H1 (cell line): ENCODE measurements at regions not wholly inside any gene's neighbourhood (a gene's known extent, or its start where the extent isn't known, plus 50 kb on each side); places are given as distances from the start of the nearest gene placed in this dataset.

Experiments
- CBX8 ChIP-seq: fragments of 300-800, 300-1000 bp; sonication (generic); IDR thresholded peaks from 2 replicates; pipeline ENCODE4 v1.7.1; 2016; ENCODE audit warnings: low read depth, low read length, borderline replicate concordance
- KDM1A ChIP-seq: fragments of 200-600, 300-600 bp; sonication (generic); IDR thresholded peaks from 2 replicates; pipeline ENCODE4 v1.7.1; 2016; ENCODE audit warnings: mild to moderate bottlenecking, low read length, borderline replicate concordance
- SP1 ChIP-seq: IDR thresholded peaks from 2 replicates; pipeline ENCODE4 v1.6.1; 2011; ENCODE audit warnings: low read depth, low read length
- SP2 ChIP-seq: IDR thresholded peaks from 2 replicates; pipeline ENCODE4 v1.6.1; 2012; ENCODE audit warnings: mild to moderate bottlenecking, low read length, inconsistent platforms

GRCh38 chr12:63319936-63320633 is 169.1 kb upstream of the AVPR1A start (continued):
- no peak for TF ChIP-seq SP1
- no peak for TF ChIP-seq KDM1A
- TF ChIP-seq SP2 = no peak
- TF ChIP-seq CBX8 = no peak
